GM18907 (cell line): ENCODE measurements at regions not wholly inside any gene's neighbourhood (a gene's known extent, or its start where the extent isn't known, plus 50 kb on each side); places are given as distances from the start of the nearest gene placed in this dataset.

Experiments
- ATAC-seq: cut with Tn5 transposase; IDR thresholded peaks from one replicate; pipeline ENCODE4 v1.9.1; 2021; ENCODE audit warnings: mild to moderate bottlenecking, moderate library complexity; ENCODE audit not compliant: unreplicated experiment

GRCh38 chr2:139359818-139360217, 579.6 kb upstream of the NXPH2 start:
- ATAC-seq, result no peak

GRCh38 chr2:139357972-139358371, 577.8 kb upstream of the NXPH2 start:
- no peak for ATAC-seq

- no peak for ATAC-seq
These were observed 574.3 kb upstream of the NXPH2 start for GRCh38 chr2:139354518-139354917.

GRCh38 chr2:139353874-139354273, 573.7 kb upstream of the NXPH2 start:
- ATAC-seq, result no peak

GRCh38 chr2:139317259-139317658, 537.1 kb upstream of the NXPH2 start:
- ATAC-seq, result no peak

- ATAC-seq, result no peak
These were observed 533.9 kb upstream of the NXPH2 start for GRCh38 chr2:139314059-139314458.

GRCh38 chr2:139296672-139297209, 516.6 kb upstream of the NXPH2 start:
- ATAC-seq, result no peak

GRCh38 chr2:139293992-139294548, 513.9 kb upstream of the NXPH2 start:
- ATAC-seq, result no peak

GRCh38 chr2:139281124-139281523, 500.9 kb upstream of the NXPH2 start:
- ATAC-seq, result no peak

- ATAC-seq, result no peak
These were observed 491.7 kb upstream of the NXPH2 start for GRCh38 chr2:139271879-139272278.

GRCh38 chr2:139271149-139271548, 491.0 kb upstream of the NXPH2 start:
- ATAC-seq, result no peak

GRCh38 chr2:139260052-139260430, 479.9 kb upstream of the NXPH2 start:
- ATAC-seq, result no peak

- ATAC-seq, result no peak
These were observed 479.3 kb upstream of the NXPH2 start for GRCh38 chr2:139259422-139260051.

- ATAC-seq, result no peak
These were observed 461.1 kb upstream of the NXPH2 start for GRCh38 chr2:139241286-139241685.

GRCh38 chr2:139237023-139237422, 456.8 kb upstream of the NXPH2 start:
- ATAC-seq, result no peak

- ATAC-seq, result no peak
These were observed 450.7 kb upstream of the NXPH2 start for GRCh38 chr2:139230881-139231280.

- ATAC-seq, result no peak
These were observed 448.1 kb upstream of the NXPH2 start for GRCh38 chr2:139228276-139228675.

GRCh38 chr2:139225961-139226360, 445.8 kb upstream of the NXPH2 start:
- no peak for ATAC-seq

GRCh38 chr2:139218181-139218580, 438.0 kb upstream of the NXPH2 start:
- ATAC-seq, result no peak

- ATAC-seq, result no peak
These were observed 437.5 kb upstream of the NXPH2 start for GRCh38 chr2:139217641-139218040.

- ATAC-seq, result no peak
These were observed 436.2 kb upstream of the NXPH2 start for GRCh38 chr2:139216435-139216834.

- ATAC-seq, result no peak
These were observed 434.6 kb upstream of the NXPH2 start for GRCh38 chr2:139214801-139215200.

- no peak for ATAC-seq
These were observed 429.4 kb upstream of the NXPH2 start for GRCh38 chr2:139209586-139209985.
